Neural progenitor cell (in vitro differentiated cells): ENCODE measurements at regions not wholly inside any gene's neighbourhood (a gene's known extent, or its start where the extent isn't known, plus 50 kb on each side); places are given as distances from the start of the nearest gene placed in this dataset.

ENCODE experiments used
- DNase-seq: peaks from one replicate; pipeline ENCODE4 v3.0.0-alpha.2; 2016; ENCODE audit warnings: low spot score
- H2AFZ ChIP-seq: fragments of 200-600 bp; sonication (generic); replicated peaks from 2 replicates; pipeline ENCODE4 v1.6.1; 2016; ENCODE audit warnings: antibody characterized with exemption
- H3F3A ChIP-seq: fragments of 200-600 bp; sonication (generic); 2 replicates; pipeline ENCODE4 v1.6.1; 2016; ENCODE audit warnings: antibody characterized with exemption, low read depth
- H3K27ac ChIP-seq: fragments of 200-600 bp; sonication (generic); 2 replicates; pipeline ENCODE4 v1.5.1; 2016; ENCODE audit warnings: mild to moderate bottlenecking
- H3K27me3 ChIP-seq: fragments of 200-600 bp; sonication (generic); 2 replicates; pipeline ENCODE4 v1.6.1; 2016; ENCODE audit warnings: mild to moderate bottlenecking, moderate library complexity
- H3K36me3 ChIP-seq: fragments of 200-600 bp; sonication (generic); 2 replicates; pipeline ENCODE4 v1.5.1; 2016
- H3K4me1 ChIP-seq: fragments of 200-600 bp; sonication (generic); 2 replicates; pipeline ENCODE4 v1.6.1; 2016; ENCODE audit warnings: mixed run types
- H3K4me2 ChIP-seq: fragments of 200-600 bp; sonication (generic); 2 replicates; pipeline ENCODE4 v1.6.1; 2016
- H3K4me3 ChIP-seq: fragments of 200-600 bp; sonication (generic); 2 replicates; pipeline ENCODE4 v1.5.1; 2016
- H3K79me2 ChIP-seq: fragments of 200-600 bp; sonication (generic); 2 replicates; pipeline ENCODE4 v1.6.1; 2016; ENCODE audit warnings: low read depth
- H3K9ac ChIP-seq: fragments of 200-600 bp; sonication (generic); 2 replicates; pipeline ENCODE4 v1.6.1; 2016
- H3K9me3 ChIP-seq: fragments of 200-600 bp; sonication (generic); 2 replicates; pipeline ENCODE4 v1.5.1; 2016; ENCODE audit warnings: low read depth
- H4K20me1 ChIP-seq: fragments of 200-600 bp; sonication (generic); 2 replicates; pipeline ENCODE4 v1.6.1; 2016; ENCODE audit warnings: low read depth
- H3K27ac Mint-ChIP-seq: 3 replicates; pipeline ENCODE4 v1.8.0; 2021; ENCODE audit warnings: mixed read lengths
- H3K27me3 Mint-ChIP-seq: 2 replicates; pipeline ENCODE4 v1.8.0; 2022; ENCODE audit warnings: low read depth, mild to moderate bottlenecking, inconsistent platforms, moderate library complexity, mixed read lengths; ENCODE audit not compliant: insufficient read depth
- H3K36me3 Mint-ChIP-seq: 3 replicates; pipeline ENCODE4 v1.8.0; 2021; ENCODE audit warnings: mixed read lengths
- H3K4me1 Mint-ChIP-seq: 3 replicates; pipeline ENCODE4 v1.8.0; 2021; ENCODE audit warnings: mixed read lengths
- H3K4me3 Mint-ChIP-seq: 3 replicates; pipeline ENCODE4 v1.8.0; 2021; ENCODE audit warnings: mild to moderate bottlenecking, moderate library complexity, mixed read lengths
- H3K9me3 Mint-ChIP-seq: 3 replicates; pipeline ENCODE4 v1.8.0; 2020; ENCODE audit warnings: mixed read lengths
- EZH2 ChIP-seq: fragments of 200-600 bp; sonication (generic); IDR thresholded peaks from 2 replicates; pipeline ENCODE4 v1.6.1; 2017; ENCODE audit warnings: antibody characterized with exemption, mild to moderate bottlenecking, moderate library complexity
- EZH2phosphoT487 ChIP-seq: fragments of 200-600 bp; sonication (generic); IDR thresholded peaks from 2 replicates; pipeline ENCODE4 v1.6.1; 2017; ENCODE audit warnings: antibody characterized with exemption
- TF ChIP-seq, protein P1 (sequence below): fragments of 200-600 bp; sonication (generic); IDR thresholded peaks from 2 replicates; pipeline ENCODE4 v1.5.1; 2017; ENCODE audit warnings: antibody characterized with exemption, mild to moderate bottlenecking

DNA sequence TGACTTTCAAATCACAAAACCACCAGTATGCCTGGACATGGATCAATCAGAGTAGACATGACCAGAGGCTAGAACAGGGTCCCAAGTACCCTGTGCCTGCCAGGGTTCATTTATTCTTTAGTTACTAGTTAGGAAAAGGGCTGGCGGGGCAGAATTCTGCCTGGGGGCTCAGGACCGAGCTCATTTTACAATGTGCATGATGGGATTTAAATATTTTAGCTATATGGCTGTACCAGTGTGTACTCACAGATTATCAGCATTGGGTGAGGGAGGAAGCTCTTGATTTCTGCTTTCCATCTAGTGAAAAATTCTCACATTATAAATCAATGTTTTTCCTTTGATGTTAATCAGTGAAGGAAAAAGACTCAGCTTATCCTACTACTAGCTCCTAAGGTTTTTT, 1511.1 kb downstream of the EFNA5 start:
- no peak overlapping the region for H3K9ac ChIP-seq
- no peaks in the 10 kb centered on the region for H3F3A ChIP-seq
- Mint-ChIP-seq H3K36me3 (no peaks in the 10 kb centered on the region), H3K27me3 (no peaks in the 10 kb centered on the region), H3K27ac (no peak overlapping the region), H3K4me3 (no peak overlapping the region), H3K4me1 (no peaks in the 10 kb centered on the region), H3K9me3 (peaks cover 4% of the 10 kb centered on the region)
- H3K36me3 ChIP-seq = no peaks in the 10 kb centered on the region
- H3K27me3 ChIP-seq = no peaks in the 10 kb centered on the region
- H2AFZ ChIP-seq = no peak overlapping the region
- H4K20me1 ChIP-seq = no peaks in the 10 kb centered on the region
- no peaks in the 10 kb centered on the region for H3K9me3 ChIP-seq
- TF ChIP-seq EZH2 (no peak), EZH2phosphoT487 (no peak)
- TF ChIP-seq, protein P1, sequence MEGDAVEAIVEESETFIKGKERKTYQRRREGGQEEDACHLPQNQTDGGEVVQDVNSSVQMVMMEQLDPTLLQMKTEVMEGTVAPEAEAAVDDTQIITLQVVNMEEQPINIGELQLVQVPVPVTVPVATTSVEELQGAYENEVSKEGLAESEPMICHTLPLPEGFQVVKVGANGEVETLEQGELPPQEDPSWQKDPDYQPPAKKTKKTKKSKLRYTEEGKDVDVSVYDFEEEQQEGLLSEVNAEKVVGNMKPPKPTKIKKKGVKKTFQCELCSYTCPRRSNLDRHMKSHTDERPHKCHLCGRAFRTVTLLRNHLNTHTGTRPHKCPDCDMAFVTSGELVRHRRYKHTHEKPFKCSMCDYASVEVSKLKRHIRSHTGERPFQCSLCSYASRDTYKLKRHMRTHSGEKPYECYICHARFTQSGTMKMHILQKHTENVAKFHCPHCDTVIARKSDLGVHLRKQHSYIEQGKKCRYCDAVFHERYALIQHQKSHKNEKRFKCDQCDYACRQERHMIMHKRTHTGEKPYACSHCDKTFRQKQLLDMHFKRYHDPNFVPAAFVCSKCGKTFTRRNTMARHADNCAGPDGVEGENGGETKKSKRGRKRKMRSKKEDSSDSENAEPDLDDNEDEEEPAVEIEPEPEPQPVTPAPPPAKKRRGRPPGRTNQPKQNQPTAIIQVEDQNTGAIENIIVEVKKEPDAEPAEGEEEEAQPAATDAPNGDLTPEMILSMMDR = no peak
- no peak for DNase-seq
- no peaks in the 10 kb centered on the region for H3K79me2 ChIP-seq
- H3K4me1 ChIP-seq = no peaks in the 10 kb centered on the region
- no peak overlapping the region for H3K27ac ChIP-seq
- H3K4me2 ChIP-seq = no peak overlapping the region
- no peak overlapping the region for H3K4me3 ChIP-seq

- no peaks in the 10 kb centered on the region for H3K36me3 Mint-ChIP-seq
- H3K9ac ChIP-seq = no peak overlapping the region
- H3K27ac ChIP-seq = no peak overlapping the region
- H3K9me3 Mint-ChIP-seq = peaks cover 4% of the 10 kb centered on the region
- no peak overlapping the region for H3K4me2 ChIP-seq
- TF ChIP-seq, protein P1 = no peak
- TF ChIP-seq EZH2phosphoT487 (no peak), EZH2 (no peak)
- H3K4me3 ChIP-seq = no peak overlapping the region
- H3K9me3 ChIP-seq = no peaks in the 10 kb centered on the region
- no peak overlapping the region for H3K27ac Mint-ChIP-seq
- no peaks in the 10 kb centered on the region for H4K20me1 ChIP-seq
- H3K27me3 Mint-ChIP-seq = peaks cover 2% of the 10 kb centered on the region
- H3K79me2 ChIP-seq = no peaks in the 10 kb centered on the region
- no peak overlapping the region for H3K4me3 Mint-ChIP-seq
- H3K27me3 ChIP-seq = no peaks in the 10 kb centered on the region
- no peaks in the 10 kb centered on the region for H3K36me3 ChIP-seq
- no peaks in the 10 kb centered on the region for H3K4me1 ChIP-seq
- H2AFZ ChIP-seq = no peak overlapping the region
- H3F3A ChIP-seq = no peaks in the 10 kb centered on the region
- DNase-seq = peak; percentile 24
- H3K4me1 Mint-ChIP-seq = no peaks in the 10 kb centered on the region
These were observed 1516.4 kb downstream of the EFNA5 start for GRCh38 chr5:106154280-106154716.

- peaks cover 2% of the 10 kb centered on the region for H3K27me3 Mint-ChIP-seq
- Histone ChIP-seq H4K20me1 (no peaks in the 10 kb centered on the region), H3K27me3 (no peaks in the 10 kb centered on the region), H3K4me2 (no peak overlapping the region), H3K79me2 (no peaks in the 10 kb centered on the region), H3K36me3 (no peaks in the 10 kb centered on the region), H2AFZ (no peak overlapping the region), H3K27ac (no peak overlapping the region), H3K9ac (no peak overlapping the region), H3K4me1 (no peaks in the 10 kb centered on the region), H3K9me3 (no peaks in the 10 kb centered on the region), H3K4me3 (no peak overlapping the region), H3F3A (no peaks in the 10 kb centered on the region)
- H3K36me3 Mint-ChIP-seq = no peaks in the 10 kb centered on the region
- H3K9me3 Mint-ChIP-seq = peaks cover 6% of the 10 kb centered on the region
- H3K4me3 Mint-ChIP-seq = no peak overlapping the region
- no peak overlapping the region for H3K27ac Mint-ChIP-seq
- DNase-seq = no peak
- no peak for TF ChIP-seq EZH2
- TF ChIP-seq, protein P1 = no peak
- TF ChIP-seq EZH2phosphoT487 = no peak
- H3K4me1 Mint-ChIP-seq = no peaks in the 10 kb centered on the region
These were observed 1518.2 kb downstream of the EFNA5 start for GRCh38 chr5:106152569-106152968.
